ENCODE measurements at regions not wholly inside any gene's neighbourhood (a gene's known extent, or its start where the extent isn't known, plus 50 kb on each side); places are given as distances from the start of the nearest gene placed in this dataset.

DNA sequence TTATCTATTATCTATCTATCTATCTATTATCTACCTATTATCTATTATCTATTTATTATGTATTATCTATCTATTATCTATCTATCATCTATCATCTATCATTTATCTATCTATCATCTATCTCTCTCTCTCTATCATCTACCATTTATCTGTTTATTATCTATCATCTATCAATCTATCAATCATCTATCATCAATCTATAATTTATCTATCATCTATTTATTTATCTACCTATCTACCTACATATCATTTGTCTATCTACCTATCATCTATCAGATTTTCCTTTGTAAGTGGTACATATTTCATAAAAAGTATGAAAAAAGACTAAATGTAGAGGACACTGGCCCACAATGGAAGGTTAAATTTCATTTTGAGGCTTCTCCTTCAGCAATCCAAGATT is 212.1 kb upstream of the EXOC2 start:
- no peak for TF ChIP-seq GABPA (IDR thresholded peaks at IDR 0.05; ENCODE audit: low read depth)
- TF ChIP-seq, protein P1, sequence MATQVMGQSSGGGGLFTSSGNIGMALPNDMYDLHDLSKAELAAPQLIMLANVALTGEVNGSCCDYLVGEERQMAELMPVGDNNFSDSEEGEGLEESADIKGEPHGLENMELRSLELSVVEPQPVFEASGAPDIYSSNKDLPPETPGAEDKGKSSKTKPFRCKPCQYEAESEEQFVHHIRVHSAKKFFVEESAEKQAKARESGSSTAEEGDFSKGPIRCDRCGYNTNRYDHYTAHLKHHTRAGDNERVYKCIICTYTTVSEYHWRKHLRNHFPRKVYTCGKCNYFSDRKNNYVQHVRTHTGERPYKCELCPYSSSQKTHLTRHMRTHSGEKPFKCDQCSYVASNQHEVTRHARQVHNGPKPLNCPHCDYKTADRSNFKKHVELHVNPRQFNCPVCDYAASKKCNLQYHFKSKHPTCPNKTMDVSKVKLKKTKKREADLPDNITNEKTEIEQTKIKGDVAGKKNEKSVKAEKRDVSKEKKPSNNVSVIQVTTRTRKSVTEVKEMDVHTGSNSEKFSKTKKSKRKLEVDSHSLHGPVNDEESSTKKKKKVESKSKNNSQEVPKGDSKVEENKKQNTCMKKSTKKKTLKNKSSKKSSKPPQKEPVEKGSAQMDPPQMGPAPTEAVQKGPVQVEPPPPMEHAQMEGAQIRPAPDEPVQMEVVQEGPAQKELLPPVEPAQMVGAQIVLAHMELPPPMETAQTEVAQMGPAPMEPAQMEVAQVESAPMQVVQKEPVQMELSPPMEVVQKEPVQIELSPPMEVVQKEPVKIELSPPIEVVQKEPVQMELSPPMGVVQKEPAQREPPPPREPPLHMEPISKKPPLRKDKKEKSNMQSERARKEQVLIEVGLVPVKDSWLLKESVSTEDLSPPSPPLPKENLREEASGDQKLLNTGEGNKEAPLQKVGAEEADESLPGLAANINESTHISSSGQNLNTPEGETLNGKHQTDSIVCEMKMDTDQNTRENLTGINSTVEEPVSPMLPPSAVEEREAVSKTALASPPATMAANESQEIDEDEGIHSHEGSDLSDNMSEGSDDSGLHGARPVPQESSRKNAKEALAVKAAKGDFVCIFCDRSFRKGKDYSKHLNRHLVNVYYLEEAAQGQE (IDR thresholded peaks at IDR 0.05; ENCODE audit: insufficient replicate concordance, low read depth) = no peak
- Histone ChIP-seq H3K4me3 (replicated peaks; ENCODE audit: insufficient read depth, low read length) (no peak overlapping the region), H3K27ac (replicated peaks) (no peak overlapping the region), H3K27me3 (ENCODE audit: insufficient read depth, poor library complexity, severe bottlenecking) (no peaks in the 10 kb centered on the region)
- DNase-seq (ENCODE audit: low read depth in 1 of 2, low spot score in 1 of 2) = no peak

DNA sequence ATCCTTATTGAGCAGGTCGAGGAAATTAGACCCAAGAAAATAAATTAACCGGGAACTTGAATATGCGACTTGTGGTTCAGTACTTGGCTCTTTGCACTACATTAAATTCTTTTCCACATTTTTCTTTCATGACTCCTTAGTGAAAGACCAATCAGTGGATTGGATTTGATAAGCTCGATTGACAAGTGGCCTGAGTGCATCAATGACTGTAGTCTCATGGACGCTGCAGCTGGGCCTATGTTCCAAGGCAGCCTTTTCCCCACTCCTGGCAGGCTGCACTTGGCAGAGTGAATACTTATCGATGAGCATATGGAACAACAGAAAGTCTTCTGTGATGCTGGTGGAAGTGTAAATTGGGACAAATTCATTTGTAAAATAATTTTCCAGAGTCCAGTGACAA is 210.8 kb upstream of the EXOC2 start:
- Histone ChIP-seq H3K27ac (replicated peaks) (no peak overlapping the region), H3K4me3 (replicated peaks; ENCODE audit: insufficient read depth, low read length) (no peak overlapping the region), H3K27me3 (ENCODE audit: insufficient read depth, poor library complexity, severe bottlenecking) (no peaks in the 10 kb centered on the region)
- DNase-seq (ENCODE audit: low read depth in 1 of 2, low spot score in 1 of 2) = no peak
- no peak for TF ChIP-seq GABPA (IDR thresholded peaks at IDR 0.05; ENCODE audit: low read depth)
- no peak for TF ChIP-seq POLR2AphosphoS5 (IDR thresholded peaks at IDR 0.05; ENCODE audit: low read depth)
- TF ChIP-seq SPI1 (IDR thresholded peaks at IDR 0.05; ENCODE audit: borderline replicate concordance, low read depth) = no peak
- TF ChIP-seq, protein P2, sequence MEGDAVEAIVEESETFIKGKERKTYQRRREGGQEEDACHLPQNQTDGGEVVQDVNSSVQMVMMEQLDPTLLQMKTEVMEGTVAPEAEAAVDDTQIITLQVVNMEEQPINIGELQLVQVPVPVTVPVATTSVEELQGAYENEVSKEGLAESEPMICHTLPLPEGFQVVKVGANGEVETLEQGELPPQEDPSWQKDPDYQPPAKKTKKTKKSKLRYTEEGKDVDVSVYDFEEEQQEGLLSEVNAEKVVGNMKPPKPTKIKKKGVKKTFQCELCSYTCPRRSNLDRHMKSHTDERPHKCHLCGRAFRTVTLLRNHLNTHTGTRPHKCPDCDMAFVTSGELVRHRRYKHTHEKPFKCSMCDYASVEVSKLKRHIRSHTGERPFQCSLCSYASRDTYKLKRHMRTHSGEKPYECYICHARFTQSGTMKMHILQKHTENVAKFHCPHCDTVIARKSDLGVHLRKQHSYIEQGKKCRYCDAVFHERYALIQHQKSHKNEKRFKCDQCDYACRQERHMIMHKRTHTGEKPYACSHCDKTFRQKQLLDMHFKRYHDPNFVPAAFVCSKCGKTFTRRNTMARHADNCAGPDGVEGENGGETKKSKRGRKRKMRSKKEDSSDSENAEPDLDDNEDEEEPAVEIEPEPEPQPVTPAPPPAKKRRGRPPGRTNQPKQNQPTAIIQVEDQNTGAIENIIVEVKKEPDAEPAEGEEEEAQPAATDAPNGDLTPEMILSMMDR (IDR thresholded peaks at IDR 0.05; ENCODE audit: insufficient read depth, low read length) = no peak
- TF ChIP-seq, protein P1 (IDR thresholded peaks at IDR 0.05; ENCODE audit: insufficient replicate concordance, low read depth) = no peak

DNA sequence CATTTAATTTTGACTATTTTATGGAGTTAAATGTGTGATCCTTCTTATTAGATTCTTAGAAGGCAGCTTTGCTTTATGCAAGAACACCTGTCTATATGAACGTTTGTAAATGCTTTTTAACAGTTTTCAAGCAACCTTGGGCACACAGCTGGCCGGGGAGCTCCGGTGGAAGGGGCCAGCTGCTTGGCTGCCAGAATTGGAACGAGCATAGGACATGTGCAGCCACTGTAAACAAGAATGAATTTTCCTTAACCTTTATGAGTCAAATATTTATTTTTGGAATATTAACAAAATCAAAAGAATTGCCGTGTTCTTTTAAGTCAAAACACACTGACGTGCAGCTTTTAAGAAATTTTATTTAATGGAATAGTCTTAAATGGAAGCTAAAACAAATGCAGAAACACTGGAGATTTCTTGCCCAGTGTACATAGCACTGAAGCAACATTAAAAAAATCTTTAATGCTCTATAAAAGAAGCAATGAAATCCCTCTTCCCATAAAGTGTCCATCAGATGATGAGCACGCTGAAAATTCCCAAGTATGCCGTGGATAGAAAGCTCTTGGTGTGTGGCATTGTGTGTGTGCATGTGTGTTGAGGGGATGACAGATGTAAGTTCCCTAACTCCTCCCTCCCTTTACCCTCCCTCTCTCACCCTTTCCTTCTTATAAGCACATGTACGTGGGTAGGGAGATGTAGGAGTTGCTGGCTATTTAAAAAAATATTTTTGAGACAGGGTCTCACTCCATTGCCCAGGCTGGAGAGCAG is 208.9 kb upstream of the EXOC2 start:
- Histone ChIP-seq H3K27me3 (ENCODE audit: insufficient read depth, poor library complexity, severe bottlenecking) (no peaks in the 10 kb centered on the region), H3K27ac (replicated peaks) (no peak overlapping the region), H3K4me3 (replicated peaks; ENCODE audit: insufficient read depth, low read length) (no peak overlapping the region)
- no peak for DNase-seq (ENCODE audit: low read depth in 1 of 2, low spot score in 1 of 2)
- TF ChIP-seq GABPA (IDR thresholded peaks at IDR 0.05; ENCODE audit: low read depth) = no peak
- TF ChIP-seq POLR2AphosphoS5 (IDR thresholded peaks at IDR 0.05; ENCODE audit: low read depth) = no peak
- TF ChIP-seq SPI1 (IDR thresholded peaks at IDR 0.05; ENCODE audit: borderline replicate concordance, low read depth) = no peak
- TF ChIP-seq, protein P1 (IDR thresholded peaks at IDR 0.05; ENCODE audit: insufficient replicate concordance, low read depth) = no peak
- TF ChIP-seq, protein P2 (IDR thresholded peaks at IDR 0.05; ENCODE audit: insufficient read depth, low read length) = no peak

Measured in HL-60 (cell line).